ENCODE measurements at regions not wholly inside any gene's neighbourhood (a gene's known extent, or its start where the extent isn't known, plus 50 kb on each side); places are given as distances from the start of the nearest gene placed in this dataset.

DNA sequence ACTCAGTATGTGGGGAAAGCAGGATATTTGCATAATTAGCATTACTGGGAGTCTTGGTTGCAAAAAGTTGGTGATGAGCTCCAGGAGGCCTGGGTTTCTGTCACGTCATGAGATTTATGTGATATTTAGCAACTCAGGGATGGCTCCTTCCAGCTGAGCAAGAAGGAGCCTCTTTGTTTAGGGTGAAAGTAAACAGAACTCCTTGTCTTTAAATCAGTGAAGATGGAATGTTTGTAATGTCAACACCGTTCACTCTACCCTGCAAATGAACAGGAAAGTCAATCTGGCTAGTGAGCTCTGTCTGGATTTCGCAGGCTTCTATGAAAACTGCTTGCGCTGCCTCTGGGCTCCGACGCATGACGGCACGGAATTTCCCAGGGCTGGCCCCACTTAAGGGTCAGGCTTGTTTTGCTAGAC is 86.9 kb downstream of the PXDC1 start:
- no peak overlapping the region for H3K27ac ChIP-seq
- intact Hi-C loops (cut with DNase I) = no loop called here
- H3K9me3 ChIP-seq = peaks cover 7% of the 10 kb centered on the region
- no peaks in the 10 kb centered on the region for H3K36me3 ChIP-seq (ENCODE audit: insufficient read depth in 1 of 2, low read depth in 1 of 2)
- no peak overlapping the region for H3K4me3 ChIP-seq
- WGBS, 3 donors = 90 to 93% (median 90%) methylated on average over 8 of the region's 8 CpGs
- no peaks in the 10 kb centered on the region for H3K4me1 ChIP-seq
- TF ChIP-seq, protein P1, sequence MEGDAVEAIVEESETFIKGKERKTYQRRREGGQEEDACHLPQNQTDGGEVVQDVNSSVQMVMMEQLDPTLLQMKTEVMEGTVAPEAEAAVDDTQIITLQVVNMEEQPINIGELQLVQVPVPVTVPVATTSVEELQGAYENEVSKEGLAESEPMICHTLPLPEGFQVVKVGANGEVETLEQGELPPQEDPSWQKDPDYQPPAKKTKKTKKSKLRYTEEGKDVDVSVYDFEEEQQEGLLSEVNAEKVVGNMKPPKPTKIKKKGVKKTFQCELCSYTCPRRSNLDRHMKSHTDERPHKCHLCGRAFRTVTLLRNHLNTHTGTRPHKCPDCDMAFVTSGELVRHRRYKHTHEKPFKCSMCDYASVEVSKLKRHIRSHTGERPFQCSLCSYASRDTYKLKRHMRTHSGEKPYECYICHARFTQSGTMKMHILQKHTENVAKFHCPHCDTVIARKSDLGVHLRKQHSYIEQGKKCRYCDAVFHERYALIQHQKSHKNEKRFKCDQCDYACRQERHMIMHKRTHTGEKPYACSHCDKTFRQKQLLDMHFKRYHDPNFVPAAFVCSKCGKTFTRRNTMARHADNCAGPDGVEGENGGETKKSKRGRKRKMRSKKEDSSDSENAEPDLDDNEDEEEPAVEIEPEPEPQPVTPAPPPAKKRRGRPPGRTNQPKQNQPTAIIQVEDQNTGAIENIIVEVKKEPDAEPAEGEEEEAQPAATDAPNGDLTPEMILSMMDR (IDR thresholded peaks at IDR 0.05) = no peak
- no peaks in the 10 kb centered on the region for H3K27me3 ChIP-seq (ENCODE audit: insufficient read depth in 3 of 3, low read length in 2 of 3)
- no peak for DNase-seq
- no peak for ATAC-seq

DNA sequence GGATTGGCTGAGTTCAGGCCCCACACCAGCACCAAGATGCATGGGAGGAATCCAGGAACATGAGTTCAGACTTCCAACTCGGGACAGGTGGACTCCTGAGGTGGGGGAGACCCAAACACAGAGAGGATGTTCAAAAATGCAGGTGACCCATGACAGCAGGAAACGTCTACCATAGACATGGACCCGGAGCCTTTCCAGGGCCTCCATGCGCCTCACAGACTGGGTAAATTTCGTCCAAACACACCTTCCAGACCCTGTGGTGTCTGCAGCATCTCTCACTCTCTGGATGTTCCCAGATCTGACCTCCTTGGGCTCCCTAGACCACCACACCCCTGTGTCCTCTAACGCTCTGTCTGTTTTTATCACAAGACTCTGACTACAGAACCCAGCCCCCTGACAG is 87.7 kb downstream of the PXDC1 start:
- Histone ChIP-seq H3K27ac (no peak overlapping the region), H3K4me3 (no peak overlapping the region), H3K9me3 (peaks cover 3% of the 10 kb centered on the region), H3K36me3 (ENCODE audit: insufficient read depth in 1 of 2, low read depth in 1 of 2) (no peaks in the 10 kb centered on the region), H3K27me3 (ENCODE audit: insufficient read depth in 3 of 3, low read length in 2 of 3) (no peaks in the 10 kb centered on the region), H3K4me1 (no peaks in the 10 kb centered on the region)
- intact Hi-C loops (cut with DNase I) = no loop called here
- TF ChIP-seq, protein P1 (IDR thresholded peaks at IDR 0.05) = no peak
- 87 to 95% (median 92%) methylated on average over 6 of the region's 6 CpGs for WGBS, 3 donors
- ATAC-seq (no peak), DNase-seq (no peak)

DNA sequence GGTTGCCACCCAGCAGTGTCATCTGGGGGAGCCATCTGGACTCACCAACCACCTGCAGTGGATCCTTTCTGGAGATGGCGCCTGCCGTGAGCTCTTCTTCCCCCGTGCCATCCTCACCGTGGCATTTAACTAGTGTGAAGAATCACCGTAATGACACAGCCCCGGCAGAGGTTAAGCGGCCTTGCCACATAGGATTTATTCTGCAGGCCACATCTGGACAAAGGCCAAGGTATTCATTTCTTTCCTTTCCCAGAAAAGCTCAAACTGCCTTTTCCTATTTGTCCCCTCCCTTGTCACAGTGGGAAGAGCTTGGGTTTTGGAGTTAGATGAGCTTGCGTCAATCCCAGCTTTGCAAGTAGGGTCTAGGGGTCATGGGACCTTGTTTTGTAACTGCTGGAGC is 88.4 kb downstream of the PXDC1 start:
- no peak overlapping the region for H3K27ac ChIP-seq
- TF ChIP-seq, protein P1 (IDR thresholded peaks at IDR 0.05) = no peak
- H3K4me3 ChIP-seq = no peak overlapping the region
- H3K9me3 ChIP-seq = no peaks in the 10 kb centered on the region
- intact Hi-C loops (cut with DNase I) = no loop called here
- H3K4me1 ChIP-seq = no peaks in the 10 kb centered on the region
- no peak for DNase-seq
- no peak for ATAC-seq
- no peaks in the 10 kb centered on the region for H3K36me3 ChIP-seq (ENCODE audit: insufficient read depth in 1 of 2, low read depth in 1 of 2)
- 49 to 51% (median 49%) methylated on average over 8 of the region's 8 CpGs for WGBS, 3 donors
- no peaks in the 10 kb centered on the region for H3K27me3 ChIP-seq (ENCODE audit: insufficient read depth in 3 of 3, low read length in 2 of 3)

DNA sequence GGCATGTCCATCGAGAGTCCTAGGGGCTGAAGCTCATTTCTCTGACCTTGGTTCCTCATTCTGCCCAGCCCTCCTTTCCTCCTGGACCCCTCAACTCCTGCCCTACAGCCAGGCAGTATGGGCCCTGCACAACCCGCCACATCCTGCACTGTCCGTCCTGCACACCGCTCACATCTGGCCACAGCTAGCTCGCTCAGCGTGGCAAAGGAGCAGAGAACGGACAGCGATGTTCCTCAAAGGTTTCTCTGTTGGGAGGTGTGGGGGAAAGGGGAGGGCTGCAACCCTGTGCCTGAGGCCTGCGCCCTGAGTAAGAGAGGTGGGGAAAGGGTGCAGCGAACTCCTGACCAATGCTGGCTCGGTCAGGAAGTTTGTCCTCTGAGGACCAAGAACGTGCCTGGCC is 90.1 kb downstream of the PXDC1 start:
- TF ChIP-seq, protein P1 (IDR thresholded peaks at IDR 0.05) = no peak
- WGBS, 3 donors = 87 to 92% (median 88%) methylated on average over 12 of the region's 12 CpGs
- no peaks in the 10 kb centered on the region for H3K9me3 ChIP-seq
- H3K4me3 ChIP-seq = no peak overlapping the region
- intact Hi-C loops (cut with DNase I) = no loop called here
- DNase-seq (no peak), ATAC-seq (no peak)
- H3K36me3 ChIP-seq (ENCODE audit: insufficient read depth in 1 of 2, low read depth in 1 of 2) = no peaks in the 10 kb centered on the region
- H3K27ac ChIP-seq = no peak overlapping the region
- H3K4me1 ChIP-seq = no peaks in the 10 kb centered on the region
- no peaks in the 10 kb centered on the region for H3K27me3 ChIP-seq (ENCODE audit: insufficient read depth in 3 of 3, low read length in 2 of 3)

DNA sequence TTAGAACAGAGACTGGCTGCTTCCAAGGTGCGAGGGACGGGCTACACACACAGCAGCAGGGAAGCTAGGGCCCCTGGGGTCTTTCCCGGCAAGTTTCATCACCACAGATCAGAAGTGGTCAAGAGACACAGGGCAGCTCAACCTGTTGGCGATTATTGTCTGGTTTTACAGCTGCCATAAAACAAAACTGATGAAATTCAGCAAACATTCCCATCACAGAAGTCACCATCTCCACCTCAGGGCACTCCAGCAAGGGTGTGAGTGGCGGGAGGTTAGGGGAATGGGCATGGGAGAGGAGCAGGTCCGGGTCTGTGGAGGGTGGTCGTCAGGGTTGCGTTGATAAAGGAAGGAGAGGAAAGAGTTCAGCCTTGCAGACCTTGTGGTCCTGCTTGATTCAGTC is 91.0 kb downstream of the PXDC1 start:
- 85 to 89% (median 86%) methylated on average over 8 of the region's 8 CpGs for WGBS, 3 donors

More for the DNA sequence above, 91.0 kb downstream of the PXDC1 start:
- TF ChIP-seq, protein P1 (IDR thresholded peaks at IDR 0.05) = no peak
- DNase-seq (no peak), ATAC-seq (no peak)
- H3K36me3 ChIP-seq (ENCODE audit: insufficient read depth in 1 of 2, low read depth in 1 of 2) = no peaks in the 10 kb centered on the region
- H3K9me3 ChIP-seq = no peaks in the 10 kb centered on the region
- H3K27me3 ChIP-seq (ENCODE audit: insufficient read depth in 3 of 3, low read length in 2 of 3) = no peaks in the 10 kb centered on the region
- no peaks in the 10 kb centered on the region for H3K4me1 ChIP-seq
- H3K4me3 ChIP-seq = no peak overlapping the region
- intact Hi-C loops (cut with DNase I) = no loop called here
- H3K27ac ChIP-seq = no peak overlapping the region
